Tibial nerve (tissue), 4 donors: ENCODE measurements at regions not wholly inside any gene's neighbourhood (a gene's known extent, or its start where the extent isn't known, plus 50 kb on each side); places are given as distances from the start of the nearest gene placed in this dataset.

Source experiments
- CTCF ChIP-seq, 5 experiments: fragments of 200-600 bp in 3 of 5; fragments of 450-650 bp in 2 of 5; sonication (generic) in 3 of 5; IDR thresholded peaks; one replicate each; pipeline ENCODE4 v1.5.1; 2016 to 2019; ENCODE audit warnings: antibody characterized with exemption in 5 of 5, mild to moderate bottlenecking in 3 of 5, moderate library complexity in 2 of 5
- EP300 ChIP-seq, 2 donors: sonication (generic); formaldehyde crosslinking; IDR thresholded peaks; one replicate each; pipeline ENCODE4 v1.6.1; 2017; ENCODE audit warnings: antibody characterized with exemption in 2 of 2, mild to moderate bottlenecking in 1 of 2
- POLR2A ChIP-seq, 2 donors: fragments of 450-650 bp; IDR thresholded peaks; one replicate each; pipeline ENCODE4 v1.6.1; 2017; ENCODE audit warnings: antibody characterized with exemption in 2 of 2, mild to moderate bottlenecking in 2 of 2, moderate library complexity in 2 of 2

GRCh38 chr6:67285770-67286495 lies 1349.1 kb upstream of the ADGRB3 start:
- TF ChIP-seq CTCF (IDR thresholded peaks at IDR 0.05) (no peak), EP300 (IDR thresholded peaks at IDR 0.05) (no peak), POLR2A (IDR thresholded peaks at IDR 0.05) (no peak)
